Common myeloid progenitor, CD34-positive (primary cell): ENCODE measurements at regions not wholly inside any gene's neighbourhood (a gene's known extent, or its start where the extent isn't known, plus 50 kb on each side); places are given as distances from the start of the nearest gene placed in this dataset.
"Not testable (repeated sequence)": the region's sequence is repeated elsewhere in the genome, so short reads cannot be mapped to it uniquely, and the experiment has no call there.

Source experiments
- CTCF ChIA-PET: fragments of 350-600 bp; sonication (Branson Sonifier 250); formaldehyde crosslinking; loops from one replicate; lab custom pipeline; 2021; ENCODE audit warnings: antibody characterized with exemption; lab: Charles Lee
- POLR2A ChIA-PET: fragments of 350-600 bp; sonication (Branson Sonifier 250); formaldehyde crosslinking; loops from one replicate; lab custom pipeline; 2021; ENCODE audit warnings: antibody characterized with exemption; lab: Charles Lee
- DNase-seq, 3 donors: peaks; one replicate each; pipeline versions ENCODE4 v3.0.0 to v3.0.0-alpha.2; 2013
- H3K27ac ChIP-seq, 2 experiments: 1 replicate in 1 of 2; 2 replicates in 1 of 2; pipeline ENCODE4 v1.7.0; 2013; ENCODE audit warnings: inconsistent platforms in 2 of 2, low read length in 2 of 2, mild to moderate bottlenecking in 2 of 2, low read depth in 1 of 2, moderate library complexity in 1 of 2; ENCODE audit not compliant: severe bottlenecking in 2 of 2, insufficient read depth in 1 of 2, poor library complexity in 1 of 2
- H3K27me3 ChIP-seq, 5 experiments: replicated peaks in 2 of 5; 1 replicate in 3 of 5; 2 replicates in 2 of 5; pipeline versions ENCODE4 v1.6.1 to v1.7.0; 2013; ENCODE audit warnings: low read length in 4 of 5, mild to moderate bottlenecking in 2 of 5, moderate library complexity in 2 of 5, inconsistent platforms in 1 of 5; ENCODE audit not compliant: insufficient read depth in 5 of 5, control insufficient read depth in 4 of 5
- H3K36me3 ChIP-seq, 4 experiments: 1 replicate in 2 of 4; 2 replicates in 2 of 4; pipeline versions ENCODE4 v1.6.1 to v1.7.0; 2013; ENCODE audit warnings: low read length in 3 of 4, control low read depth in 1 of 4, mild to moderate bottlenecking in 1 of 4; ENCODE audit not compliant: control insufficient read depth in 4 of 4, insufficient read depth in 4 of 4
- H3K4me1 ChIP-seq, 4 experiments: 1 replicate in 3 of 4; 2 replicates in 1 of 4; pipeline versions ENCODE4 v1.6.1 to v1.7.1; 2013; ENCODE audit warnings: low read length in 3 of 4, mild to moderate bottlenecking in 3 of 4, control low read depth in 1 of 4, inconsistent platforms in 1 of 4, moderate library complexity in 1 of 4; ENCODE audit not compliant: control insufficient read depth in 4 of 4, insufficient read depth in 4 of 4; ENCODE audit errors: control extremely low read depth in 1 of 4
- H3K4me3 ChIP-seq, 7 experiments: 1 replicate in 4 of 7; 2 replicates in 3 of 7; pipeline versions ENCODE4 v1.5.1 to v1.7.0; 2013; ENCODE audit warnings: mild to moderate bottlenecking in 7 of 7, low read length in 6 of 7, moderate library complexity in 6 of 7, inconsistent platforms in 2 of 7, low read depth in 2 of 7, control low read depth in 1 of 7; ENCODE audit not compliant: insufficient read depth in 4 of 7, control insufficient read depth in 1 of 7; ENCODE audit errors: extremely low read depth in 1 of 7
- H3K9me3 ChIP-seq, 5 experiments: 1 replicate in 4 of 5; 2 replicates in 1 of 5; pipeline versions ENCODE4 v1.6.1 to v1.7.1; 2013; ENCODE audit warnings: low read length in 4 of 5, mild to moderate bottlenecking in 2 of 5, inconsistent platforms in 1 of 5, low read depth in 1 of 5, moderate library complexity in 1 of 5; ENCODE audit not compliant: control insufficient read depth in 4 of 5, insufficient read depth in 2 of 5; ENCODE audit errors: control extremely low read depth in 1 of 5
- WGBS: methylation state at CpG from one replicate; pipeline ENCODE4 v1.1.5; 2013; ENCODE audit not compliant: insufficient coverage; 5-methylcytosine and 5-hydroxymethylcytosine counted together

- H3K4me1 ChIP-seq, H3K27me3 ChIP-seq, POLR2A ChIA-PET, H3K36me3 ChIP-seq, H3K27ac ChIP-seq, H3K4me3 ChIP-seq, DNase-seq, H3K9me3 ChIP-seq, CTCF ChIA-PET: not testable (repeated sequence)
- WGBS, result no CpG with 5 or more reads among the region's 9 CpGs
Measured at GRCh38 chr7:73201264-73201663, 107.4 kb downstream of the NSUN5 start.

- CTCF ChIA-PET, H3K9me3 ChIP-seq, DNase-seq, POLR2A ChIA-PET, H3K4me1 ChIP-seq, H3K36me3 ChIP-seq, H3K4me3 ChIP-seq, H3K27ac ChIP-seq, H3K27me3 ChIP-seq: not testable (repeated sequence)
- WGBS, result no CpG with 5 or more reads among the region's 9 CpGs
Measured at GRCh38 chr7:73200518-73201099, 108.0 kb downstream of the NSUN5 start.

DNA sequence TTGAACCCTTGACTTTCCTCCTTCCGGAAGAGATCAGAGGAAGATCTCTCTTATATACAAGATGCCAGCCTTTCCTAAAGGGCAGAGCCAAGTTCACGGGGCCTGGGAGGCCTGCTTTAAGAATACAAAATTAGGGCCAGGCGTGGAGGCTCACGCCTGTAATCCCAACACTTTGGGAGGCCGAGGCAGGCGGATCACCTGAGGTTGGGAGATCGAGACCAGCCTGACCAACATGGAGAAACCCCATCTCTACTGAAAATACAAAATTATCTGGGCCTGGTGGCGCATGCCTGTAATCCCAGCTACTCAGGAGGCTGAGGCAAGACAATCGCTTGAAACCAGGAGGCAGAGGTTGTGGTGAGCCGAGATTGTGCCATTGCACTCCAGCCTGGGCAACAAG, 108.2 kb upstream of the SPDYE9 start:
- H3K4me1 ChIP-seq, H3K27me3 ChIP-seq, H3K4me3 ChIP-seq, H3K9me3 ChIP-seq, POLR2A ChIA-PET, CTCF ChIA-PET, DNase-seq, H3K27ac ChIP-seq, H3K36me3 ChIP-seq: not testable (repeated sequence)
- no CpG with 5 or more reads among the region's 10 CpGs for WGBS

DNA sequence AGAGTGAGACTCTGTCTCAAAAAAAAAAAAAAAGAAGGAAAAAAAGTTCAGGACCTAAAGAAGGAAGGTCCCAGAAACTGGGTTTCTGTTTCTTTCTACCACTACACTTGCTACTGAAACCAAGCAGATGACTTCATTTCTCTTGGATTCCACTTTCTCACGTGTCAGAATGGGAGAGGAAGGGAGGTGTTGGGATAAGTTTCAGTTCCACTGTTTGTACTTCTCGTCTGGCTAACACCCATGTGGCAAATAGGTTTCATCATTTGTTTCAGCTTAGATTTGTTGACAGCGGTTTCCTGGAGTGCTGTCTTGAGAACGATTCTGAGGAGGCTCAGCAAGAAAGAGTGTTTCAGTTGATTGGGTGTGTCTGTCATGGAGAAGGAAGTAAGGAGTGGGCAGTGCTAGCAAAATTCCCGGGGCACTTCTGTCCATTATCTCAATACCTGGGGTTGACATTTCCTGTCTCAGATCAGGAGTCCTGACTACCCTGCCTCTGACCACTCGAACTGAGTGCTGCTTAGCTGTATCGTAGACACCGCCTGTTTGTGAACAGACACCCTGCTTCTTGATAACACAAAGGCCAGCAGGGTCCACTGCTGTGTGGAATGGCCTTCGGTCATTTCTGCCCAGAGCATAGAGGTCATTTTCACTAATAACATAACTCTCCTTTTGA, 104.8 kb upstream of the SPDYE9 start:
- no CpG with 5 or more reads among the region's 9 CpGs for WGBS
- CTCF ChIA-PET, H3K36me3 ChIP-seq, H3K27ac ChIP-seq, H3K4me3 ChIP-seq, POLR2A ChIA-PET, H3K27me3 ChIP-seq, DNase-seq, H3K9me3 ChIP-seq, H3K4me1 ChIP-seq: not testable (repeated sequence)

DNA sequence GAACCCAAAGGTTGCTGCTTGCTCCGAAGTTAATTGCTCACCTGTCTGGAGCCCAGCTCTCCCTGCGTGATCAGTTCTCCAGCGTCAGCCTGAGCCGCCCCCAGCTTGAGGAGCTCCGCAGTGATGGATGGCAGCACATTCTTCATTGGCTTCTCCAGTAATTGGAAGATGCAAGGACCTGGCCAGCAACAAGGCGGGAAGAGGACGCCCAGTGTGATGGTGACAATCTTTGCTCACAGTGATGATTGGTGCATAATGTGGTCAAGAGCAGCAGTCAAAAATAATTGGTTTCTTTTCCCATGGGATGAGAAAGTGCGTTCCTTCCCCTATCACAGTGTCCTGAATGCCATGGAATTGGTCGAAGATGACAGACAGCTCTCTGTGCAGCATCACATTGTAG, 102.4 kb upstream of the SPDYE9 start:
- CTCF ChIA-PET, H3K36me3 ChIP-seq, H3K9me3 ChIP-seq, H3K27ac ChIP-seq, POLR2A ChIA-PET, H3K4me1 ChIP-seq, H3K27me3 ChIP-seq, DNase-seq, H3K4me3 ChIP-seq: not testable (repeated sequence)
- WGBS, result no CpG with 5 or more reads among the region's 9 CpGs

DNA sequence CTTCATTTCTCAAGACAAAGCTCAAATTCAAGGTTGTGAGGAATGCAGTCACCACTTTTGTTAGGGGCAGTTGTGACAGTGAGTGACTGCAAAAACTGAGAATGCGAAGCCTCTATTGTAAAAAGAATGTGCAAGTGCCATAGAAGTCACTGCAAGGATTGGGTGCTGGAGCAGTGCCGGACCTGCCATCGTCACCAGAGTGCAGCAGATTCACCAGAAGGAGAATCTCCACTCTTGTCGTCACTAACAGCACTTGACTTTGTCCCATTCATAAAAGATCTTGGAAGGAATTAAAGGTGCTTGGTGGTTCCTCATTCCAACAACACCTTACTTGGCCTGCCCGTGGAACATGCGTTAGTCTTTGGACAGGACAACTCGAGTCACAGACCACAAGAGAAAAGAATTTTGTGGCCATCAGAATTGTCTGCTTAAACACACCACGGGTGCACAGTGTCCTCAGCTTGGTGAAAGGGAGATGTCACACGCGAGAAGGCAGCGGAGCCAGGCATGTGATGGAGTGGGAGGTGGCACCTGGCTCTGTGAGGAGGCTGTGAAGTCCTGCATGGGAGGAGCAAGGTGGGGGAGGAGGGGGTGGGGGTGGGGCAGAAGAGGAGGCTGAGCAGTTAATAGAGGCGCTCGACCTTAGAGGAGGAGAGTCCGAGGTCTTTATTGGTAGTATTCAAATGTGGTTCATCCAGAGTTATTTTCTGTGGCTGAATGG, 100.9 kb upstream of the SPDYE9 start:
- POLR2A ChIA-PET, H3K9me3 ChIP-seq, H3K36me3 ChIP-seq, H3K4me3 ChIP-seq, CTCF ChIA-PET, H3K27me3 ChIP-seq, H3K27ac ChIP-seq, H3K4me1 ChIP-seq, DNase-seq: not testable (repeated sequence)
- WGBS, result no CpG with 5 or more reads among the region's 14 CpGs

GRCh38 chr7:73176813-73177212, 91.0 kb upstream of the SPDYE9 start:
- DNase-seq, H3K4me3 ChIP-seq, POLR2A ChIA-PET, H3K4me1 ChIP-seq, H3K36me3 ChIP-seq, H3K27me3 ChIP-seq, CTCF ChIA-PET, H3K9me3 ChIP-seq, H3K27ac ChIP-seq: not testable (repeated sequence)
- WGBS, result no CpG with 5 or more reads among the region's 5 CpGs
